ENCODE measurements at regions not wholly inside any gene's neighbourhood (a gene's known extent, or its start where the extent isn't known, plus 50 kb on each side); places are given as distances from the start of the nearest gene placed in this dataset.

DNA sequence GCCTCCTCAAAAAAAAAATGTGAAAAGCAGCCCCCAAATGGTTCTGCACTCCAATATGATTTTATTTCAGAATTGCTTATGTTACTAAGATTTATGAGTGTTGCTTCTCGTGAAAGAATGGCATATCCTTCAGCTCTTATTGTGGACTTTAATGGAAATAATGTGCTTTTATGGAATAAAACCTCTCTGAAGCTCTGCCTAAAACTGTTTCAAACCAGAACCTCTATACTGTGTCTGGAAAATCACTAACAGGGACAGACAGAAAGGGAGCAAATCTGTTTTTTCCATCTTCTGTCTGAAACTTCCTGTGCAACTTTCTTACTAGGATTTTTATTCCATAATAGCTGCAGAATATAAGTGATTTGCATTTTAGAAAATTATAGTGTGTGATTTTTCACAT lies 493.1 kb downstream of the ANKRD50 start:
- intact Hi-C loops (cut with micrococcal nuclease), result no loop called here
- Mint-ChIP-seq H3K27ac (no peak overlapping the region), H3K4me1 (no peaks in the 10 kb centered on the region), H3K27me3 (peaks cover 2% of the 10 kb centered on the region), H3K9me3 (ENCODE audit: insufficient read depth) (no peaks in the 10 kb centered on the region), H3K4me3 (no peak overlapping the region)
- Histone ChIP-seq H3K36me3 (replicated peaks in 1 of 2; ENCODE audit: control extremely low read depth in 1 of 2, control insufficient read depth in 1 of 2, extremely low read depth in 1 of 2, insufficient read depth in 2 of 2, low read length in 1 of 2) (no peaks in the 10 kb centered on the region), H3K9ac (ENCODE audit: low read length) (no peak overlapping the region), H3K27ac (ENCODE audit: low read length in 2 of 2) (no peak overlapping the region), H3K27me3 (replicated peaks in 1 of 4; ENCODE audit: control extremely low read depth in 1 of 4, control insufficient read depth in 3 of 4, insufficient read depth in 4 of 4, low read length in 3 of 4) (no peaks in the 10 kb centered on the region), H3K4me3 (ENCODE audit: control extremely low read depth in 1 of 5, extremely low read depth in 1 of 5, insufficient read depth in 1 of 5, low read depth in 2 of 5, low read length in 4 of 5) (no peak overlapping the region), H3K9me3 (ENCODE audit: control extremely low read depth in 1 of 3, control insufficient read depth in 2 of 3, insufficient read depth in 1 of 3, low read length in 2 of 3) (no peaks in the 10 kb centered on the region), H2AFZ (ENCODE audit: insufficient read depth, low read depth, low read length, poor library complexity, severe bottlenecking) (no peak overlapping the region), H3K4me2 (replicated peaks; ENCODE audit: low read depth, low read length, poor library complexity, severe bottlenecking) (no peak overlapping the region), H4K20me1 (ENCODE audit: control insufficient read depth, insufficient read depth, low read length, poor library complexity, severe bottlenecking) (no peaks in the 10 kb centered on the region), H3K4me1 (ENCODE audit: control insufficient read depth in 2 of 2, insufficient read depth in 2 of 2, low read length in 2 of 2) (no peaks in the 10 kb centered on the region), H3K79me2 (ENCODE audit: control insufficient read depth, insufficient read depth, low read length) (no peaks in the 10 kb centered on the region)
- no peak for DNase-seq
- ATAC-seq (ENCODE audit: low read depth), result no peak
- TF ChIP-seq EZH2 (IDR thresholded peaks at IDR 0.05; ENCODE audit: borderline replicate concordance, insufficient read depth, low read depth, low read length, poor library complexity, severe bottlenecking) (no peak), CTCF (IDR thresholded peaks at IDR 0.05) (no peak)
- no CpG with 5 or more reads among the region's 1 CpG for WGBS (ENCODE audit: insufficient coverage)
- ChIA-PET CTCF (no interaction called here), POLR2A (no interaction called here)

DNA sequence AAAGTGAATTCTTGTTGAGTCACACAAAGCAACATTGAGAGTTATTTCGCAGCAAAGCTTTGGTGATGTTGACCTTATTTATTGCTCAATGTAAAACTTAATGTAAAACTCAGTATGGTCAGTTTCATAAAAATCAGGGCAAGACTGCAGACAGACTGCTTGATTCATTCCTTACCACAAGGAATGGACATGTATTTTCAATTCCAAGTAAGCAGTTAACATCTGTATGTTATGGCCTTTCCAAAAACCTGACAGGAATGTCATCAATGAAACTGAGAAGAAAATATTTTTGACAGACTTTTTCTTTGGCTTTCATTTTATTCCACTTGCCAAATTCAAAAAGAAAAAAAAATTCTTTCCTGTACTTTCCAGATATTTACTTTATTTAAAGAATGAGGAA lies 488.3 kb downstream of the ANKRD50 start:
- Mint-ChIP-seq H3K9me3 (ENCODE audit: insufficient read depth) (no peaks in the 10 kb centered on the region), H3K27me3 (peaks cover 2% of the 10 kb centered on the region), H3K4me3 (no peak overlapping the region), H3K27ac (no peak overlapping the region), H3K4me1 (no peaks in the 10 kb centered on the region)
- Histone ChIP-seq H4K20me1 (ENCODE audit: control insufficient read depth, insufficient read depth, low read length, poor library complexity, severe bottlenecking) (no peaks in the 10 kb centered on the region), H3K4me3 (ENCODE audit: control extremely low read depth in 1 of 5, extremely low read depth in 1 of 5, insufficient read depth in 1 of 5, low read depth in 2 of 5, low read length in 4 of 5) (no peak overlapping the region), H3K79me2 (ENCODE audit: control insufficient read depth, insufficient read depth, low read length) (no peaks in the 10 kb centered on the region), H3K9ac (ENCODE audit: low read length) (no peak overlapping the region), H3K9me3 (ENCODE audit: control extremely low read depth in 1 of 3, control insufficient read depth in 2 of 3, insufficient read depth in 1 of 3, low read length in 2 of 3) (no peaks in the 10 kb centered on the region), H3K27ac (ENCODE audit: low read length in 2 of 2) (no peak overlapping the region), H3K4me1 (ENCODE audit: control insufficient read depth in 2 of 2, insufficient read depth in 2 of 2, low read length in 2 of 2) (no peaks in the 10 kb centered on the region), H2AFZ (ENCODE audit: insufficient read depth, low read depth, low read length, poor library complexity, severe bottlenecking) (no peak overlapping the region), H3K36me3 (replicated peaks in 1 of 2; ENCODE audit: control extremely low read depth in 1 of 2, control insufficient read depth in 1 of 2, extremely low read depth in 1 of 2, insufficient read depth in 2 of 2, low read length in 1 of 2) (no peaks in the 10 kb centered on the region), H3K27me3 (replicated peaks in 1 of 4; ENCODE audit: control extremely low read depth in 1 of 4, control insufficient read depth in 3 of 4, insufficient read depth in 4 of 4, low read length in 3 of 4) (no peaks in the 10 kb centered on the region), H3K4me2 (replicated peaks; ENCODE audit: low read depth, low read length, poor library complexity, severe bottlenecking) (no peak overlapping the region)
- intact Hi-C loops (cut with micrococcal nuclease), result no loop called here
- no peak for ATAC-seq (ENCODE audit: low read depth)
- ChIA-PET POLR2A (no interaction called here), CTCF (no interaction called here)
- TF ChIP-seq EZH2 (IDR thresholded peaks at IDR 0.05; ENCODE audit: borderline replicate concordance, insufficient read depth, low read depth, low read length, poor library complexity, severe bottlenecking) (no peak), CTCF (IDR thresholded peaks at IDR 0.05) (no peak)
- no peak for DNase-seq
- no CpG with 5 or more reads among the region's 1 CpG for WGBS (ENCODE audit: insufficient coverage)

Measured in B cell (primary cell).